Epithelial cell of prostate (primary cell): ENCODE measurements at regions not wholly inside any gene's neighbourhood (a gene's known extent, or its start where the extent isn't known, plus 50 kb on each side); places are given as distances from the start of the nearest gene placed in this dataset.
"Not testable (repeated sequence)": the region's sequence is repeated elsewhere in the genome, so short reads cannot be mapped to it uniquely, and the experiment has no call there.

Experiments
- DNase-seq: peaks from one replicate; pipeline ENCODE4 v3.0.0-alpha.2; 2011; ENCODE audit warnings: low read depth, low spot score
- H3K27ac ChIP-seq: fragments of 450-650 bp; 2 replicates; pipeline ENCODE4 v1.5.1; 2017; ENCODE audit warnings: mild to moderate bottlenecking

DNA sequence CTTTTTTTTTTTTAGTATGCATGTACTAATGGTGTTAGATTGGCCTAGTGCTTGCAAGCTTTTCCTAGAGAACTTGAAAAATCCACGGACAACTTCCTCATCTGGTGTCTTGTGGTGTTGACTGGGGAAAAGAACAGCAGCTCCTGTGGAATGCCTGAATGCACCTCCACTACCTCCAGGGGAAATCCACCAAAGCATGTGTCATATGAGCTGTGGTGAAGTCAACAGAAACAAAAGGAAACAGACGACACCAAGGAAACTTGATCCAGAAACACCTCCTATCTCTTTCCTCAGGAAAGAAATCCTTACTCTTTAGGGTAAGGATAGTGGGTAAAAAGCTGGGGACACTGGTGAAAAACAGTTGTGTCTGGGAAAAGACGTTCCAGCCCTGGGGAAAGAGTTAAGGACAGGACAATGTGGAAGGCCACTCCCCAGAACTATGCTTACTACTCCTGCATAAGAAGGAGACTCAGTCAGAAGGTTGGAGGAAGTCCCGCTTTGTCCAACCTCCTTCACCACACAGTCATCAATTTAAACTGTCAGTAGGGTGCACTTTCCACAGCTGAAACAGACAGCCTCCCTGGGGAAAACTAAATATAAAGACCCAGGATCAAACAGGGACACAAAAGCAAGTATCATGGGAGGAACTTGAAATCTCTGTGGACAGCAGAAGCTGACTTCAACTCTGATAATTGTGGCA, 468.8 kb downstream of the TMEM121 start:
- H3K27ac ChIP-seq, DNase-seq: not testable (repeated sequence)

GRCh38 chr14:105998597-105998996, 472.2 kb downstream of the TMEM121 start:
- not testable (repeated sequence) for H3K27ac ChIP-seq, DNase-seq

DNA sequence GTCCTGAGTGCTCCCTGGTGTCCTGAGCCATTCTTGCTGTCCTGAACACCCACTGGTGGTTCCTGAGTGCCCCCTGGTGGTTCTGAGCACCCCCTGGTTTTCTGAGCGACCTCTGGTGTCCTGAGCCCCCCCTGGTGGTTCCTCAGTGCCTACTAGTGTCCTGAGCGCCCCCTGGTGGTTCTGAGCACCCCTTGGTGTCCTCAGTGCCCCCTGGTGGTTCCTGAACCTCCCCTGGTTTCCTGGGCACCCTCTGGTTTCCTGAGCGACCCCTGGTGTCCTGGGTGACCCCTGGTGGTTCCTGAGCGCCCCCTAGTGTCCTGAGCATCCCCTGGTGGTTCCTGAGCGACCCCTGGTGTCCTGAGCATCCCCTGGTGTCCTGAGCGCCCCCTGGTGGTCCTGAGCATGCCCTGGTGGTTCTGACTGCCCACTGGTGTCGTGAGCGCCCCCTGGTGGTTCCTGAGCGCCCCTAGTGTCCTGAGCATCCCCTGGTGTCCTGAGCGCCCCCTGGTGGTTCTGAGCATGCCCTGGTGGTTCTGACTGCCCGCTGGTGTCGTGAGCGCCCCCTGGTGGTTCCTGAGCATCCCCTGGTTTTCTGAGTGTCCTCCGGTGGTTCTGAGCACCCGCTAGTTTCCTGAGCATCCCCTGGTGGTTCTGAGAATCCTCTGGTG, 473.1 kb downstream of the TMEM121 start:
- H3K27ac ChIP-seq = no peak overlapping the region
- DNase-seq = no peak

GRCh38 chr14:106000029-106000511, 473.7 kb downstream of the TMEM121 start:
- not testable (repeated sequence) for H3K27ac ChIP-seq, DNase-seq

- DNase-seq, H3K27ac ChIP-seq: not testable (repeated sequence)
Observed at GRCh38 chr14:106001277-106001676, 474.9 kb downstream of the TMEM121 start.

GRCh38 chr14:106003351-106003750, 477.0 kb downstream of the TMEM121 start:
- no peak overlapping the region for H3K27ac ChIP-seq
- no peak for DNase-seq

- not testable (repeated sequence) for H3K27ac ChIP-seq, DNase-seq
Observed at GRCh38 chr14:106004937-106005795, 478.8 kb downstream of the TMEM121 start.

GRCh38 chr14:106006043-106006442, 479.7 kb downstream of the TMEM121 start:
- not testable (repeated sequence) for DNase-seq, H3K27ac ChIP-seq

DNA sequence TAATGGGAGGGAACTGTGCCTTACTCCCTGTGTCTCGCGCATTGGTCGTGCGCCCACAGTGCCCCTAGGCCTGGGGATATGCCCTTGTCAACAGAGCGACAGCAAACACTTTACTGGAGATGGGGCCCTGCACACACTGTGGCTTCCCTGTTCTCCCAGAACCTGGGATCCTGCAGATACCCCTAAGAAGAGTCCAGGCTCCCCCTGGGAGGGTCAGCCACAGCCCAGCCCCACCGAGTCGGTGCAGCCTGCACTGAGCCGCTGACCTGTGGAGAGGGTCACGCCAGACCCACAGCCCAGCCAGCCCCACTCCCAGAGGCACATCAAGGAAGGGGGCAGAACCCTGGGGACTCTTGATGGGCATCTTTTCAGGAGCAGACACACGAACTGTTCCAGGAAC, 480.3 kb downstream of the TMEM121 start:
- not testable (repeated sequence) for DNase-seq, H3K27ac ChIP-seq

- H3K27ac ChIP-seq = no peak overlapping the region
- DNase-seq = no peak
Observed at GRCh38 chr14:106010783-106011182, 484.4 kb downstream of the TMEM121 start.

DNA sequence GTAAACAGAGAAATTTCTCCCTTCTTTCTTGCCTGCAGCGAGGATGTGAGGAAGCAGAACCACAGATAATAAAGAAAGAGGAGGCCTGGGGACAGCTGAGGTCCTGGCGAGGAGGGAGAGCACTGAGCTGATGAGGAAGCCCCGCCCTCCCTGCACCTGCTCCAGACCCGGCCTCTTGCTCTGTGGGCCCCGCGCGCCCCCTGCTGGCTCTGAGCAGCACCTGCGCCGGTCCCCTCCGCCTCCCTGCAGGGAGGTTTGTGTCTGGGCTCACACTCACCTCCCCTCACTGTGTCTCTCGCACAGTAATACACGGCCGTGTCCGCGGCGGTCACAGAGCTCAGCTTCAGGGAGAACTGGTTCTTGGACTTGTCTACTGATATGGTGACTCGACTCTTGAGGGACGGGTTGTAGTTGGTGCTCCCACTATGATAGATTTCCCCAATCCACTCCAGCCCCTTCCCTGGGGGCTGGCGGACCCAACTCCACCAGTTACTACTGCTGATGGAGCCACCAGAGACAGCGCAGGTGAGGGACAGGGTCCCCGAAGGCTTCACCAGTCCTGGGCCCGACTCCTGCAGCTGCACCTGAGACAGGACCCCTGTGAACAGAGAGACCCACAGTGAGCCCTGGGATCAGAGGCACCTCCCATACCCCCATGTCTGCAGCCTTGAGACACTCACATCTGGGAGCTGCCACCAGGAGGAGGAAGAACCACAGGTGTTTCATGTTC, 485.4 kb downstream of the TMEM121 start:
- not testable (repeated sequence) for H3K27ac ChIP-seq, DNase-seq

GRCh38 chr14:106012361-106012725, 486.0 kb downstream of the TMEM121 start:
- not testable (repeated sequence) for DNase-seq, H3K27ac ChIP-seq

- H3K27ac ChIP-seq = no peak overlapping the region
- no peak for DNase-seq
Observed at GRCh38 chr14:106013879-106014376, 487.5 kb downstream of the TMEM121 start.

GRCh38 chr14:106017952-106018351, 491.6 kb downstream of the TMEM121 start:
- DNase-seq, H3K27ac ChIP-seq: not testable (repeated sequence)

DNA sequence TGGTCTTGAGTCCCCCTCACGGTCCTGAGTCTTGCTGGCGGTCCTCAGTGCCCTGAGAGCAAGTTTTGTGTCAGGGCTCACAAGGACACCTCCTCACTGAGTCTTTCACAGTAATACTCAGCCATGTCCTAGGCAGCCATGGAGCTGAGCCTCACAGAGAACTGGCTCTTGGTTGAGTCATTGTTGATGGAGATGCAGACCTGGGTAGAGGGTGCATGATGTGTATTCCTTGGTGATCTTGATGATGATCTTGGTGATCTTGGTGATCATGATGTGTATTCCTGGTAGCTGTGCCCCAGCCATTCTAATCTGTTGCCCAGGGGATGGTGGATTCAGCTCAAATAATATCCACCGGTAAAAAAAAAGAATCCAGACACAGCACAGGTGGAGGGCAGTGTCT, 495.4 kb downstream of the TMEM121 start:
- H3K27ac ChIP-seq = no peak overlapping the region
- no peak for DNase-seq

DNA sequence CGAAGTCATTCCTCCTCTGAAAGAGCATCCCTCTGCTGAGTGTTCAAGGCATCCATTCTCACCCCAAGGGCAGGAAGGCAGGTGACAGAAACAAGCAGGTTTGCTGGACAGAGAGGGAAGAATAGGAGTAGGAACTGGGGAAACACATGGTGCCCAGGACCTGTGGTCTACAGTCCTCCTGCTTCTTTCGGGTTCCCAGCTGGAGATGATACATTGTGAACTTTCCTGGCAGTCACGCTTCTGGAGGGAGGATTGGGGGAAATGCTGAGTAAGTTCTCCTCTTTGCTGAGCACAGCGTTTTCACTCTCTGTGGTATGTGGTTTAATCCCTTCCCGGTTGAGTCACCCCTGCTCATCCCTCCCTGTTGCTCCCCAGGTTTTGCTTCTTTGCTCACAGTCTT, 496.3 kb downstream of the TMEM121 start:
- DNase-seq = not testable (repeated sequence)

DNA sequence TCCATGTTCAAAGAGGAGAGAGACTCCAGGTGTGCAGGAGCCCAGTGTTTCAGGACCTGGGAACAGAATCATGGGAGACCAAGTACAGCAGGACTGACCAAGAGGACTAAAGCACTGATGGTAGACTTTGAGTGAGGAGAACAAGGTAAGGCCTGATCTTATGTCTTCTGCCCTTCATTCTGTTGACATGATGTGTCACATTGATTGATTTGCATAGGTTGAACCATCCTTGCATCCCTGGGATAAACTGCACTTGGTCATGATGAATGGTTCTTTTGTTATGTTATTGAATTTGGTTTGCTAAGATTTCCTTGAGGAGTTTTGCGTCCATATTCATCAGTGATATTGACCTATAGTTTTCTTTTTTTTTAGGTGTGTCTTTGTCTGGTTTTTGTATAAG, 497.0 kb downstream of the TMEM121 start:
- no peak overlapping the region for H3K27ac ChIP-seq
- DNase-seq = no peak

More for the DNA sequence above, 496.3 kb downstream of the TMEM121 start:
- H3K27ac ChIP-seq = not testable (repeated sequence)

DNA sequence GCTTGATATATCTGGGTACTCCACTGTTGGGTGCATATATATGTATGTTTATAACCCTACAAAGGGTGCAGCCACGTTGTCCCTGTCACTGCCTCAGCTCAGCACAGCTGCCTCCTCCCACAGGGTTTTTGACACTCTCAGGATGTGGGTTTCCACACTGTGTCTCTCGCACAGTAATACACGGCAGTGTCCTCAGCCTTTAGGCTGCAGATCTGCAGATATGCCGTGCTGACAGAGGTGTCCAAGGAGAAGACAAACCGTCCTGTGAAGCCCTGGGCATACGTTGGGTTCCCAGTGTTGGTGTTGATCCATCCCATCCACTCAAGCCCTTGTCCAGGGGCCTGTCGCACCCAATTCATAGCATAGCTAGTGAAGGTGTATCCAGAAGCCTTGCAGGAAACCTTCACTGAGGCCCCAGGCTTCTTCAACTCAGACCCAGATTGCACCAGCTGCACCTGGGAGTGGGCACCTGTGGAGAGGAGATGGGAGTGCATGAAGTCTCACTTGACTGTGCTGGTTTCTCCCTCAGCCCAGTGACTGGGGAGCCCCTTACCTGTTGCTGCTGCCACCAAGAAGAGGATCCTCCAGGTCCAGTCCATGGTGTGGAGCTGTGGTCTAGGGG, 498.7 kb downstream of the TMEM121 start:
- DNase-seq = no peak
- no peak overlapping the region for H3K27ac ChIP-seq

DNA sequence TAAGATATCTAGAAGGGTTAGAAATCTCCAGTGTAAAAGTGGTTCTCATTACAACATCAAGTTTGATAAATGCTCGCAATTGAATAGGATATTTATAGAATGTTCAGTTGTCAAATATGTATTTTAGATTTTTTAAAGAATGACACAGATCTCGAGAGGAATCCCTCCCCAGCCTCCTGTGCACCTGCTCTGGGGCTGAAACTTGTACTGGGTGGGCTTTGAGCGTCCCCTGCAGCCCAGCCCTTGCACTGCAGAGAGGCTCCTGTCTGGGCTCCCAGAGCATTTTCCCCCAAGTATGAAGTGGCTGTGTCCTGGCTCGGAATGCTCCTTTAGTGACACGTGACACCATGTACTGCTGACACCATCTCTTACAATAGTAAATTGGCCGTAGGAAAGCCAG, 499.6 kb downstream of the TMEM121 start:
- DNase-seq = no peak
- H3K27ac ChIP-seq = no peak overlapping the region
